ENCODE measurements at regions not wholly inside any gene's neighbourhood (a gene's known extent, or its start where the extent isn't known, plus 50 kb on each side); places are given as distances from the start of the nearest gene placed in this dataset.

DNA sequence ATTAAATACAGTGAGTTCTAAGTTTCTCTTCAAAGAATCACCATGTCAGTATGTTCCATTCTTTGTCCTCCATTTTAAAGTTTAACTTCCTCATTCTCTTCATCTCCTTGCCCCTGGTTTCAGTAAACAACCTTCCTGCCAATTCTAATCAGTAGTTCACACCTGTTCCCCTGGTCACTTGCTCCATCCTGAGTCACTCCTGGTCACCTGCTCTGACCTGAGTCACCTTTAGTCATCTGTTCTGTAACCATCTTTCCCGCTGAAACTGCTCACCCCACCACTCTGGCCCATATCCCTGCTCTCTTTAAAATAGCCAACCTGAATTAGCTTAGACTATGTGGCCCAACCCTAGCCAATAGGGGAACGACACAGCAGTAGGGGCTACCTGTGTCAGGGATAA is 1447.4 kb upstream of the TMEM132C start:
- H3K27me3 ChIP-seq (ENCODE audit: insufficient read depth, low read depth, low read length): no peaks in the 10 kb centered on the region
- no peaks in the 10 kb centered on the region for H4K20me1 ChIP-seq (ENCODE audit: insufficient read depth)
- TF ChIP-seq MXI1 (conservative IDR thresholded peaks at IDR 0.05; ENCODE audit: poor library complexity, severe bottlenecking) (no peak), EZH2 (IDR thresholded peaks at IDR 0.05; ENCODE audit: borderline replicate concordance, insufficient read depth, low read length, poor library complexity, severe bottlenecking) (no peak), REST (IDR thresholded peaks at IDR 0.05; ENCODE audit: borderline replicate concordance) (no peak), EP300 (conservative IDR thresholded peaks at IDR 0.05; ENCODE audit: poor library complexity, severe bottlenecking) (no peak), SMC3 (conservative IDR thresholded peaks at IDR 0.05; ENCODE audit: poor library complexity) (no peak), TAF1 (IDR thresholded peaks at IDR 0.05; ENCODE audit: low read depth) (no peak), CTCF (IDR thresholded peaks at IDR 0.05; ENCODE audit: poor library complexity, severe bottlenecking) (no peak), RAD21 (conservative IDR thresholded peaks at IDR 0.05) (no peak), POLR2AphosphoS5 (IDR thresholded peaks at IDR 0.05) (no peak)
- H3K4me3 ChIP-seq (ENCODE audit: low read length): no peak overlapping the region
- H3K9me3 ChIP-seq (ENCODE audit: low read length): no peaks in the 10 kb centered on the region
- H3K27ac ChIP-seq (ENCODE audit: low read length): no peak overlapping the region
- no peaks in the 10 kb centered on the region for H3K36me3 ChIP-seq (ENCODE audit: insufficient read depth, low read length)
- H3F3A ChIP-seq (ENCODE audit: insufficient read depth, low read length, poor library complexity, severe bottlenecking): no peaks in the 10 kb centered on the region
- no peak overlapping the region for H3K9ac ChIP-seq (ENCODE audit: low read length)
- no peaks in the 10 kb centered on the region for H3K79me2 ChIP-seq (replicated peaks; ENCODE audit: insufficient read depth, low read length)
- H3K4me2 ChIP-seq (ENCODE audit: low read length): no peak overlapping the region
- no peak overlapping the region for H2AFZ ChIP-seq (ENCODE audit: low read depth, low read length)
- H3K9me2 ChIP-seq (ENCODE audit: insufficient read depth, low read length): no peaks in the 10 kb centered on the region

DNA sequence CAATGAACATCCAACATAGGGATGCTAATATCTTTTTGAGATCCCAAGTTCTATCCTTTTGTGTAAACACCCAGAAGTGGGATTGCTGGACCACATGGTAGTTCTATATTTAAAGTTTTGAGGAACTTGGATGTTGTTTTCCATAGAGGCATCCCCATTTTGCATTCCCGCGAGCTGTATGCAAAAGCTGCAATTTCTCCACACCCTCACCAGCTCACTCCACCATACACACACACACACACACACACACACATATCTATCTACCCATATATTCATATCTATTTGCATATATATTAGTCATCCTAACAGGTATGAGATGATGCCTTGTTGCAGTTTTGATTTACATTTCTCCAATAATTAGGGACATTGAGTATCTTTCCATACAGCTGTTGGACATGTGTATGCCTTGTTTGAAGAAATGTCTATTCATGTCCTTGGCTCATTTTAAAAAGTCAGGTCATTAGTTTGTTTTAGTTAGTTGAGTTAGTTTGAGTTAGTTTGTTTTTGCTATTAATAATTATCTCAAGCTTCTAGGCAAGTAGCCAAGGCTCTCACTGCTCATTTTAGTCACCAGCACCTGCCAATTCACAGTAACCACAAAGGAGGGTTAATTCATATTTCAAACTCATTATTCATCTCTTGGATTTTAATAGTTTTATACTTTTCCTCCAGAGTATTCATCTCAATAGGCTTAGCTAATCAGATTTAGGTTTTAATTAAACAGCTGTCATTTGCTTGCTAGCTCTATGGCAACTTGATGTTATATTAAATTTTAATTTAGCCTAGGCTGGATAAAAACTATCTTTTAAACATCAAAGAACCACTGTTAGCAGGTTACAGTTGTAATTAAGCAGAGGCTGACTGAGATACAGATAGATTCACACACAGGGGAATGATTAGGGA is 1435.9 kb upstream of the TMEM132C start:
- Histone ChIP-seq H3K79me2 (replicated peaks; ENCODE audit: insufficient read depth, low read length) (no peaks in the 10 kb centered on the region), H3K4me3 (ENCODE audit: low read length) (no peak overlapping the region), H3K4me2 (ENCODE audit: low read length) (no peak overlapping the region), H3K36me3 (ENCODE audit: insufficient read depth, low read length) (no peaks in the 10 kb centered on the region), H3K9me3 (ENCODE audit: low read length) (peaks cover 5% of the 10 kb centered on the region), H3K27ac (ENCODE audit: low read length) (no peak overlapping the region), H4K20me1 (ENCODE audit: insufficient read depth) (no peaks in the 10 kb centered on the region), H3K9me2 (ENCODE audit: insufficient read depth, low read length) (no peaks in the 10 kb centered on the region), H3K27me3 (ENCODE audit: insufficient read depth, low read depth, low read length) (peaks cover 15% of the 10 kb centered on the region), H3F3A (ENCODE audit: insufficient read depth, low read length, poor library complexity, severe bottlenecking) (no peaks in the 10 kb centered on the region), H3K9ac (ENCODE audit: low read length) (no peak overlapping the region), H2AFZ (ENCODE audit: low read depth, low read length) (no peak overlapping the region)
- no peak for TF ChIP-seq SMC3 (conservative IDR thresholded peaks at IDR 0.05; ENCODE audit: poor library complexity)
- no peak for TF ChIP-seq POLR2AphosphoS5 (IDR thresholded peaks at IDR 0.05)
- no peak for TF ChIP-seq RAD21 (conservative IDR thresholded peaks at IDR 0.05)
- no peak for TF ChIP-seq REST (IDR thresholded peaks at IDR 0.05; ENCODE audit: borderline replicate concordance)
- TF ChIP-seq TAF1 (IDR thresholded peaks at IDR 0.05; ENCODE audit: low read depth): no peak
- TF ChIP-seq CTCF (IDR thresholded peaks at IDR 0.05; ENCODE audit: poor library complexity, severe bottlenecking): no peak
- no peak for TF ChIP-seq EP300 (conservative IDR thresholded peaks at IDR 0.05; ENCODE audit: poor library complexity, severe bottlenecking)
- no peak for TF ChIP-seq MXI1 (conservative IDR thresholded peaks at IDR 0.05; ENCODE audit: poor library complexity, severe bottlenecking)
- TF ChIP-seq EZH2 (IDR thresholded peaks at IDR 0.05; ENCODE audit: borderline replicate concordance, insufficient read depth, low read length, poor library complexity, severe bottlenecking): no peak
